ELF-1 (cell line): ENCODE measurements at regions not wholly inside any gene's neighbourhood (a gene's known extent, or its start where the extent isn't known, plus 50 kb on each side); places are given as distances from the start of the nearest gene placed in this dataset.

Source experiments
- DNase-seq: peaks from one replicate; pipeline ENCODE4 v3.0.0-alpha.2; 2016; ENCODE audit warnings: low read depth, low spot score

- DNase-seq, result no peak
Measured at GRCh38 chr2:235357881-235358280, 136.0 kb upstream of the AGAP1 start.

- DNase-seq, result no peak
Measured at GRCh38 chr2:235358981-235359471, 134.8 kb upstream of the AGAP1 start.

GRCh38 chr2:235360446-235360845 lies 133.4 kb upstream of the AGAP1 start:
- no peak for DNase-seq

- no peak for DNase-seq
Measured at GRCh38 chr2:235365743-235366142, 128.1 kb upstream of the AGAP1 start.

- peak; percentile 14 for DNase-seq
Measured at GRCh38 chr2:235366390-235366789, 127.5 kb upstream of the AGAP1 start.

GRCh38 chr2:235366807-235367206 lies 127.0 kb upstream of the AGAP1 start:
- no peak for DNase-seq

- no peak for DNase-seq
Measured at GRCh38 chr2:235371018-235371417, 122.8 kb upstream of the AGAP1 start.

GRCh38 chr2:235373171-235373570 lies 120.7 kb upstream of the AGAP1 start:
- no peak for DNase-seq

GRCh38 chr2:235377176-235377575 lies 116.7 kb upstream of the AGAP1 start:
- DNase-seq, result no peak

- no peak for DNase-seq
Measured at GRCh38 chr2:235378246-235378645, 115.6 kb upstream of the AGAP1 start.

- no peak for DNase-seq
Measured at GRCh38 chr2:235378944-235379343, 114.9 kb upstream of the AGAP1 start.

GRCh38 chr2:235381261-235381912 lies 112.5 kb upstream of the AGAP1 start:
- no peak for DNase-seq

GRCh38 chr2:235382179-235382578 lies 111.7 kb upstream of the AGAP1 start:
- no peak for DNase-seq

GRCh38 chr2:235382601-235383000 lies 111.2 kb upstream of the AGAP1 start:
- no peak for DNase-seq

- DNase-seq, result no peak
Measured at GRCh38 chr2:235383272-235383843, 110.5 kb upstream of the AGAP1 start.

GRCh38 chr2:235384624-235385023 lies 109.2 kb upstream of the AGAP1 start:
- peak; percentile 54 for DNase-seq

GRCh38 chr2:235389626-235390025 lies 104.2 kb upstream of the AGAP1 start:
- DNase-seq, result no peak

- DNase-seq, result no peak
Measured at GRCh38 chr2:235390108-235390815, 103.6 kb upstream of the AGAP1 start.

- DNase-seq, result no peak
Measured at GRCh38 chr2:235390816-235391194, 103.0 kb upstream of the AGAP1 start.

GRCh38 chr2:235391921-235392615 lies 101.8 kb upstream of the AGAP1 start:
- DNase-seq, result no peak

- DNase-seq, result no peak
Measured at GRCh38 chr2:235394278-235394828, 99.5 kb upstream of the AGAP1 start.
